Ecto neural progenitor cell (in vitro differentiated cells): ENCODE measurements at regions not wholly inside any gene's neighbourhood (a gene's known extent, or its start where the extent isn't known, plus 50 kb on each side); places are given as distances from the start of the nearest gene placed in this dataset.
A peak's percentile ranks its signal among the peaks of the same experiment; 100 is the strongest.
"Not testable (repeated sequence)": the region's sequence is repeated elsewhere in the genome, so short reads cannot be mapped to it uniquely, and the experiment has no call there.

Source experiments
- DNase-seq: peaks from one replicate; pipeline ENCODE4 v3.0.0-alpha.2; 2018; ENCODE audit warnings: low spot score

GRCh38 chr22:11795979-11796378 lies 3732.0 kb upstream of the OR11H1 start:
- DNase-seq = not testable (repeated sequence)

GRCh38 chr22:11815481-11815880 lies 3712.5 kb upstream of the OR11H1 start:
- not testable (repeated sequence) for DNase-seq

- DNase-seq = not testable (repeated sequence)
Measured at GRCh38 chr22:11818845-11819244, 3709.1 kb upstream of the OR11H1 start.

- not testable (repeated sequence) for DNase-seq
Measured at GRCh38 chr22:11822326-11822725, 3705.7 kb upstream of the OR11H1 start.

- DNase-seq = not testable (repeated sequence)
Measured at GRCh38 chr22:11825009-11825408, 3703.0 kb upstream of the OR11H1 start.

GRCh38 chr22:11826000-11826399 lies 3702.0 kb upstream of the OR11H1 start:
- DNase-seq = not testable (repeated sequence)

- DNase-seq = peak; percentile 46
Measured at GRCh38 chr22:11829426-11829825, 3698.6 kb upstream of the OR11H1 start.
